IMR-90 (cell line): ENCODE measurements at regions not wholly inside any gene's neighbourhood (a gene's known extent, or its start where the extent isn't known, plus 50 kb on each side); places are given as distances from the start of the nearest gene placed in this dataset.

Experiments
- ATAC-seq: fragments of 200-7000 bp; cut with Tn5 transposase; 2 replicates; pipeline ENCODE4 v1.9.1; 2020; ENCODE audit warnings: low read depth, mild to moderate bottlenecking, moderate library complexity
- BruUV-seq: library from RNA; stranded (reverse); fragments of 400-500 nt; replicated peaks from 2 replicates; lab custom pipeline; 2021; lab: Mats Ljungman, UMichigan
- CTCF ChIA-PET: fragments of 300-600 bp; formaldehyde crosslinking; extraction: SDS; loops from one replicate; lab custom pipeline; 2021; ENCODE audit warnings: antibody characterized with exemption; lab: Yijun Ruan, JAX
- POLR2A ChIA-PET: fragments of 300-600 bp; sonication (Branson Sonifier 250); formaldehyde crosslinking; loops from one replicate; lab custom pipeline; 2022; ENCODE audit warnings: antibody characterized with exemption; ENCODE audit not compliant: unreplicated experiment; lab: Charles Lee
- DNase-seq: peaks from one replicate; pipeline ENCODE4 v3.0.0; 2013
- H2AFZ ChIP-seq: replicated peaks from 2 replicates; pipeline ENCODE3; 2013; ENCODE audit warnings: low read length, mild to moderate bottlenecking; ENCODE audit not compliant: poor library complexity
- H2AK5ac ChIP-seq: 2 replicates; pipeline ENCODE4 v1.6.1; 2013; ENCODE audit warnings: low read depth, low read length, inconsistent platforms
- H2AK9ac ChIP-seq: replicated peaks from 2 replicates; pipeline ENCODE3; 2013; ENCODE audit warnings: mild to moderate bottlenecking, low read depth, low read length, moderate library complexity; ENCODE audit not compliant: poor library complexity
- H2BK120ac ChIP-seq: 2 replicates; pipeline ENCODE4 v1.6.1; 2013; ENCODE audit warnings: low read depth, low read length, inconsistent platforms
- H2BK15ac ChIP-seq: 3 replicates; pipeline ENCODE4 v1.6.1; 2013; ENCODE audit warnings: low read depth, low read length, inconsistent platforms
- H2BK20ac ChIP-seq: 2 replicates; pipeline ENCODE4 v1.6.1; 2013; ENCODE audit warnings: low read depth, mild to moderate bottlenecking, inconsistent platforms, low read length, moderate library complexity
- H2BK5ac ChIP-seq: 2 replicates; pipeline ENCODE4 v1.6.1; 2013; ENCODE audit warnings: mild to moderate bottlenecking, low read depth, low read length, inconsistent platforms; ENCODE audit not compliant: poor library complexity, severe bottlenecking
- H3K14ac ChIP-seq: replicated peaks from 2 replicates; pipeline ENCODE4 v1.6.1; 2013; ENCODE audit warnings: low read depth, low read length, inconsistent platforms
- H3K18ac ChIP-seq: 2 replicates; pipeline ENCODE4 v1.6.1; 2013; ENCODE audit warnings: low read depth, low read length, control low read depth
- H3K23ac ChIP-seq: 2 replicates; pipeline ENCODE4 v1.6.1; 2013; ENCODE audit warnings: low read depth, low read length, inconsistent platforms
- H3K27ac ChIP-seq: 2 replicates; pipeline ENCODE4 v1.5.1; 2013; ENCODE audit warnings: mild to moderate bottlenecking, control low read depth, low read length; ENCODE audit not compliant: insufficient read depth
- H3K27me3 ChIP-seq: 2 replicates; pipeline ENCODE4 v1.6.1; 2013; ENCODE audit warnings: low read length; ENCODE audit not compliant: control insufficient read depth, insufficient read depth
- H3K36me3 ChIP-seq: 2 replicates; pipeline ENCODE4 v1.6.1; 2013; ENCODE audit warnings: low read length, mixed read lengths; ENCODE audit not compliant: control insufficient read depth, insufficient read depth
- H3K4ac ChIP-seq: 2 replicates; pipeline ENCODE4 v1.6.1; 2013; ENCODE audit warnings: low read depth, low read length, inconsistent platforms
- H3K4me1 ChIP-seq: 2 replicates; pipeline ENCODE4 v1.6.1; 2013; ENCODE audit warnings: low read length, mixed read lengths; ENCODE audit not compliant: control insufficient read depth, insufficient read depth
- H3K4me2 ChIP-seq: 2 replicates; pipeline ENCODE4 v1.6.1; 2013; ENCODE audit warnings: low read depth, mild to moderate bottlenecking, control low read depth, low read length, moderate library complexity
- H3K4me3 ChIP-seq: 2 replicates; pipeline ENCODE4 v1.5.1; 2013; ENCODE audit warnings: low read depth, mild to moderate bottlenecking, control low read depth, low read length, moderate library complexity; ENCODE audit not compliant: insufficient read depth
- H3K56ac ChIP-seq: 2 replicates; pipeline ENCODE4 v1.6.1; 2013; ENCODE audit warnings: low read length, inconsistent platforms; ENCODE audit not compliant: insufficient read depth; ENCODE audit errors: extremely low read depth
- H3K79me1 ChIP-seq, 2 experiments: 2 replicates each; pipeline ENCODE4 v1.6.1; 2013; ENCODE audit warnings: low read length in 2 of 2, inconsistent platforms in 1 of 2, low read depth in 1 of 2
- H3K9ac ChIP-seq: 2 replicates; pipeline ENCODE4 v1.6.1; 2013; ENCODE audit warnings: low read depth, low read length, control low read depth
- H3K9me1 ChIP-seq: 2 replicates; pipeline ENCODE4 v1.6.1; 2013; ENCODE audit warnings: low read length, inconsistent platforms; ENCODE audit not compliant: insufficient read depth
- H3K9me3 ChIP-seq: 2 replicates; pipeline ENCODE4 v1.6.1; 2013; ENCODE audit warnings: low read length; ENCODE audit not compliant: control insufficient read depth, insufficient read depth
- H4K20me1 ChIP-seq: 2 replicates; pipeline ENCODE4 v1.6.1; 2013; ENCODE audit warnings: low read length, inconsistent platforms; ENCODE audit not compliant: insufficient read depth
- H4K5ac ChIP-seq: 2 replicates; pipeline ENCODE4 v1.6.1; 2013; ENCODE audit warnings: mild to moderate bottlenecking, low read depth, low read length, control low read depth
- H4K8ac ChIP-seq, 2 experiments: 2 replicates each; pipeline ENCODE4 v1.6.1; 2013; ENCODE audit warnings: low read depth in 2 of 2, low read length in 2 of 2, control low read depth in 1 of 2, inconsistent platforms in 1 of 2
- H4K91ac ChIP-seq: 2 replicates; pipeline ENCODE4 v1.6.1; 2013; ENCODE audit warnings: low read depth, low read length, inconsistent platforms; ENCODE audit not compliant: insufficient read depth
- BHLHE40 ChIP-seq: fragments of 150-350 bp; IDR thresholded peaks from 2 replicates; pipeline ENCODE4 v1.6.1; 2016; ENCODE audit warnings: mild to moderate bottlenecking, low read depth, low read length
- CEBPB ChIP-seq: IDR thresholded peaks from 2 replicates; pipeline ENCODE4 v1.6.1; 2012; ENCODE audit warnings: low read depth, low read length, improper control_type of control experiment
- CHD1 ChIP-seq: IDR thresholded peaks from 2 replicates; pipeline ENCODE4 v1.6.1; 2012; ENCODE audit warnings: low read depth, low read length, improper control_type of control experiment
- CTCF ChIP-seq: conservative IDR thresholded peaks from 2 replicates; pipeline ENCODE4 v1.5.1; 2012; ENCODE audit warnings: mild to moderate bottlenecking, low read depth, low read length, improper control_type of control experiment
- ELK1 ChIP-seq: fragments of 150-350 bp; IDR thresholded peaks from 2 replicates; pipeline ENCODE4 v1.6.1; 2016; ENCODE audit warnings: low read depth, mild to moderate bottlenecking, low read length, moderate library complexity, borderline replicate concordance
- FOS ChIP-seq: fragments of 150-350 bp; IDR thresholded peaks from 2 replicates; pipeline ENCODE4 v1.6.1; 2016; ENCODE audit warnings: low read depth, low read length
- MAFK ChIP-seq: IDR thresholded peaks from 2 replicates; pipeline ENCODE4 v1.6.1; 2012; ENCODE audit warnings: low read depth, low read length, improper control_type of control experiment
- MAZ ChIP-seq: IDR thresholded peaks from 2 replicates; pipeline ENCODE4 v1.6.1; 2012; ENCODE audit warnings: low read depth, mild to moderate bottlenecking, low read length, improper control_type of control experiment, moderate library complexity, borderline replicate concordance
- MXI1 ChIP-seq: IDR thresholded peaks from 2 replicates; pipeline ENCODE4 v1.6.1; 2012; ENCODE audit warnings: low read depth, mild to moderate bottlenecking, low read length, moderate library complexity, borderline replicate concordance
- NFE2L2 ChIP-seq: fragments of 150-350 bp; IDR thresholded peaks from 2 replicates; pipeline ENCODE4 v1.6.1; 2016; ENCODE audit warnings: low read depth, mild to moderate bottlenecking, low read length
- POLR2A ChIP-seq: IDR thresholded peaks from 2 replicates; pipeline ENCODE4 v1.6.1; 2012; ENCODE audit warnings: mild to moderate bottlenecking, low read depth, low read length
- RAD21 ChIP-seq: IDR thresholded peaks from 2 replicates; pipeline ENCODE4 v1.6.1; 2012; ENCODE audit warnings: low read length, improper control_type of control experiment
- RCOR1 ChIP-seq: IDR thresholded peaks from 2 replicates; pipeline ENCODE4 v1.6.1; 2012; ENCODE audit warnings: mild to moderate bottlenecking, low read length, improper control_type of control experiment; ENCODE audit not compliant: insufficient replicate concordance
- RFX5 ChIP-seq: IDR thresholded peaks from 2 replicates; pipeline ENCODE4 v1.8.0; 2012; ENCODE audit warnings: low read depth, mild to moderate bottlenecking, low read length, moderate library complexity
- SMC3 ChIP-seq: fragments of 150-350 bp; IDR thresholded peaks from 2 replicates; pipeline ENCODE4 v1.6.1; 2016; ENCODE audit warnings: low read depth, mild to moderate bottlenecking, antibody characterized with exemption, low read length, moderate library complexity
- USF2 ChIP-seq: fragments of 150-350 bp; IDR thresholded peaks from 2 replicates; pipeline ENCODE4 v1.6.1; 2017; ENCODE audit warnings: mild to moderate bottlenecking, antibody characterized with exemption, low read length, low read depth
- WGBS, 2 experiments: methylation state at CpG; one replicate each; pipeline versions ENCODE4 v1.1.5 to v1.1.7; 2013; ENCODE audit warnings: missing lambda C conversion rate in 2 of 2; ENCODE audit not compliant: insufficient read length in 1 of 2; ENCODE audit errors: extremely low coverage in 2 of 2; 5-methylcytosine and 5-hydroxymethylcytosine counted together
- dilution Hi-C: fragments of 300-500 bp; cut with HindIII; formaldehyde crosslinking; loops from one replicate; pipeline ENCODE4 v1.14.3; 2018; ENCODE audit warnings: low sequenced_read_pairs; ENCODE audit not compliant: unreplicated experiment
- in situ Hi-C: fragments of 300-500 bp; cut with MboI; formaldehyde crosslinking; loops from 3 replicates; pipeline ENCODE4 v1.14.3; 2019; ENCODE audit warnings: low sequenced_read_pairs, inconsistent platforms, mixed read lengths
- intact Hi-C: fragments of 100-400 bp; cut with micrococcal nuclease; formaldehyde crosslinking; loops from 2 replicates; pipeline ENCODE4 v1.10.0; 2022

- Histone ChIP-seq H3K27ac (no peak overlapping the region), H4K8ac (no peak overlapping the region), H3K4ac (no peak overlapping the region), H2BK15ac (no peak overlapping the region), H3K9me3 (peaks cover 39% of the 10 kb centered on the region; the same call in 1 of the 2 replicates), H4K5ac (no peak overlapping the region), H3K14ac (no peak overlapping the region), H4K20me1 (no peaks in the 10 kb centered on the region), H3K27me3 (no peaks in the 10 kb centered on the region), H2BK5ac (no peak overlapping the region), H3K4me1 (no peaks in the 10 kb centered on the region), H3K23ac (no peak overlapping the region), H3K9ac (no peak overlapping the region), H2AK5ac (no peak overlapping the region), H3K56ac (no peak overlapping the region), H3K4me3 (no peak overlapping the region), H3K4me2 (no peak overlapping the region), H3K79me1 (no peaks in the 10 kb centered on the region), H2BK20ac (no peak overlapping the region), H2AFZ (no peak overlapping the region), H3K36me3 (no peaks in the 10 kb centered on the region), H3K18ac (no peak overlapping the region), H4K91ac (no peak overlapping the region), H2AK9ac (no peak overlapping the region), H3K9me1 (no peaks in the 10 kb centered on the region), H2BK120ac (no peak overlapping the region)
- ATAC-seq, result no peak
- POLR2A ChIA-PET, result no interaction called here
- in situ Hi-C loops, result no loop called here
- WGBS, 2 experiments, result 67% methylated on average over 7 of the region's 24 CpGs; no CpG with 5 or more reads in 1 of the 2 experiments
- dilution Hi-C loops, result no loop called here
- DNase-seq, result no peak
- TF ChIP-seq ELK1 (no peak), RFX5 (no peak), RCOR1 (no peak), MAZ (no peak), USF2 (no peak), NFE2L2 (no peak), FOS (no peak), MXI1 (no peak), CEBPB (no peak), RAD21 (no peak), BHLHE40 (no peak), SMC3 (no peak), MAFK (no peak), CTCF (no peak), CHD1 (no peak), POLR2A (no peak)
- intact Hi-C loops, result no loop called here
- CTCF ChIA-PET, result no interaction called here
- BruUV-seq, result no TSS peak
Measured at GRCh38 chr10:117684046-117684610, 141.6 kb downstream of the EMX2 start.
